K562 (cell line): ENCODE measurements at regions not wholly inside any gene's neighbourhood (a gene's known extent, or its start where the extent isn't known, plus 50 kb on each side); places are given as distances from the start of the nearest gene placed in this dataset.

ENCODE experiments used
- ATAC-seq: fragments of 200-7000 bp; cut with Tn5 transposase; 3 replicates; pipeline ENCODE4 v1.9.1; 2020; ENCODE audit warnings: moderate library complexity
- BruUV-seq: library from RNA; stranded (reverse); fragments of 400-500 nt; replicated peaks from 2 replicates; lab custom pipeline; 2021; lab: Mats Ljungman, UMichigan
- CTCF ChIA-PET: fragments of 300-600 bp; formaldehyde crosslinking; extraction: SDS; loops from one replicate; lab custom pipeline; 2021; ENCODE audit warnings: low intra/inter-chr PET ratio; lab: Yijun Ruan, JAX
- POLR2A ChIA-PET: fragments of 300-600, 350-650 bp; sonication (Branson Sonifier 250); formaldehyde crosslinking; extraction: SDS; loops from one replicate; lab custom pipeline; 2021; ENCODE audit warnings: antibody characterized with exemption, inconsistent platforms; lab: Yijun Ruan, JAX
- DNase-seq, 4 experiments: peaks; one replicate each; pipeline versions ENCODE4 v3.0.0 to v3.0.0-alpha.2; 2011 to 2018; ENCODE audit warnings: low spot score in 3 of 4, mixed read lengths in 3 of 4; ENCODE audit errors: extremely low read depth in 1 of 4
- FAIRE-seq: peaks from 2 replicates; lab custom pipeline; 2011; peaks lifted over from hg19 to GRCh38; lab: Jason Lieb, UNC
- H2AFZ ChIP-seq: 2 replicates; pipeline ENCODE4 v1.6.0; 2011; ENCODE audit warnings: low read depth, low read length, control low read depth, inconsistent platforms
- H3K27ac ChIP-seq: fragments of 200-600 bp; 3 replicates; pipeline ENCODE4 v1.8.0; 2011; ENCODE audit warnings: low read depth, mild to moderate bottlenecking, control low read depth, inconsistent platforms, low read length, moderate library complexity, mixed read lengths; ENCODE audit errors: extremely low read depth
- H3K27me3 ChIP-seq, 2 experiments: fragments of 300-600 bp in 1 of 2; 2 replicates in 1 of 2; 3 replicates in 1 of 2; pipeline versions ENCODE4 v1.6.0 to v1.8.0; 2011; ENCODE audit warnings: inconsistent platforms in 2 of 2, low read length in 2 of 2, mild to moderate bottlenecking in 1 of 2, mixed read lengths in 1 of 2, moderate library complexity in 1 of 2; ENCODE audit not compliant: control insufficient read depth in 2 of 2, insufficient read depth in 2 of 2
- H3K36me3 ChIP-seq: fragments of 300-600 bp; 3 replicates; pipeline ENCODE4 v1.8.0; 2011; ENCODE audit warnings: mild to moderate bottlenecking, low read length, inconsistent platforms; ENCODE audit not compliant: control insufficient read depth, insufficient read depth
- H3K4me1 ChIP-seq, 2 experiments: fragments of 200-600 bp in 1 of 2; replicated peaks in 1 of 2; 2 replicates in 1 of 2; 3 replicates in 1 of 2; pipeline versions ENCODE4 v1.5.1 to v1.8.0; 2011; ENCODE audit warnings: inconsistent platforms in 2 of 2, low read length in 2 of 2, mild to moderate bottlenecking in 1 of 2, mixed read lengths in 1 of 2, moderate library complexity in 1 of 2; ENCODE audit not compliant: control insufficient read depth in 2 of 2, insufficient read depth in 2 of 2
- H3K4me2 ChIP-seq: 2 replicates; pipeline ENCODE4 v1.6.1; 2011; ENCODE audit warnings: low read length, control low read depth, inconsistent platforms, mixed read lengths; ENCODE audit not compliant: insufficient read depth
- H3K4me3 ChIP-seq: fragments of 200-600 bp; sonication (generic), shearing (Covaris generic); 2 replicates; pipeline ENCODE4 v1.5.1; 2016; ENCODE audit warnings: control low read depth, inconsistent platforms
- H3K79me2 ChIP-seq: fragments of 200-600 bp; 3 replicates; pipeline ENCODE4 v1.8.0; 2011; ENCODE audit warnings: low read length, inconsistent platforms; ENCODE audit not compliant: control insufficient read depth, insufficient read depth
- H3K9ac ChIP-seq, 2 experiments: 2 replicates each; pipeline versions ENCODE4 v1.6.0 to v1.6.1; 2011; ENCODE audit warnings: low read depth in 2 of 2, low read length in 2 of 2, control low read depth in 1 of 2, inconsistent platforms in 1 of 2, mild to moderate bottlenecking in 1 of 2, mixed read lengths in 1 of 2; ENCODE audit not compliant: insufficient read depth in 1 of 2
- H3K9me1 ChIP-seq: one replicate; pipeline ENCODE4 v1.6.0; 2011; ENCODE audit warnings: inconsistent platforms, mild to moderate bottlenecking, low read length, moderate library complexity; ENCODE audit not compliant: control insufficient read depth, insufficient read depth
- H3K9me3 ChIP-seq: replicated peaks from 2 replicates; pipeline ENCODE4 v1.5.1; 2011; ENCODE audit warnings: low read depth, low read length, inconsistent platforms; ENCODE audit not compliant: control insufficient read depth, insufficient read depth
- H4K20me1 ChIP-seq: replicated peaks from 2 replicates; pipeline ENCODE4 v1.6.1; 2011; ENCODE audit warnings: low read length, inconsistent platforms, mixed read lengths; ENCODE audit not compliant: control insufficient read depth, insufficient read depth
- ATF7 ChIP-seq: fragments of 450-650 bp; IDR thresholded peaks from 2 replicates; pipeline ENCODE4 v1.7.1; 2014; ENCODE audit warnings: mild to moderate bottlenecking, moderate library complexity
- C11orf30 ChIP-seq: fragments of 450-650 bp; IDR thresholded peaks from 2 replicates; pipeline ENCODE4 v1.6.1; 2016; ENCODE audit warnings: low read depth, mild to moderate bottlenecking
- CCAR2 ChIP-seq: fragments of 200-400 bp; formaldehyde crosslinking; IDR thresholded peaks from 2 replicates; pipeline ENCODE4 v1.6.1; 2017; ENCODE audit warnings: mild to moderate bottlenecking, low read depth, low read length
- CCNT2 ChIP-seq: IDR thresholded peaks from 2 replicates; pipeline ENCODE4 v1.6.1; 2011; ENCODE audit warnings: borderline replicate concordance, low read depth, mild to moderate bottlenecking, moderate library complexity, mixed read lengths, low read length; ENCODE audit not compliant: insufficient read length; ENCODE audit errors: extremely low read depth
- GATA2 ChIP-seq: sonication (generic); formaldehyde crosslinking; IDR thresholded peaks from 2 replicates; pipeline ENCODE4 v1.4.0; 2020; ENCODE audit warnings: mild to moderate bottlenecking, missing genetic modification reagents
- GTF2E2 ChIP-seq: fragments of 200-800 bp; sonication (Bioruptor generic); IDR thresholded peaks from 2 replicates; pipeline ENCODE4 v1.6.1; 2016; ENCODE audit warnings: missing genetic modification characterization, missing compliant biosample characterization
- MAFF ChIP-seq: IDR thresholded peaks from 2 replicates; pipeline ENCODE4 v1.6.1; 2012; ENCODE audit warnings: low read length, improper control_type of control experiment
- PHF20 ChIP-seq: fragments of 450-650 bp; IDR thresholded peaks from 2 replicates; pipeline ENCODE4 v1.6.1; 2018; ENCODE audit not compliant: partially characterized antibody
- PML ChIP-seq: IDR thresholded peaks from 2 replicates; pipeline ENCODE4 v1.6.1; 2012; ENCODE audit warnings: low read length, inconsistent platforms
- PRMT5 ChIP-seq: sonication (generic); formaldehyde crosslinking; IDR thresholded peaks from 2 replicates; pipeline ENCODE4 v1.5.0; 2020; ENCODE audit warnings: missing genetic modification reagents
- SIN3A ChIP-seq, 2 experiments: fragments of 150-350 bp in 1 of 2; IDR thresholded peaks; 2 replicates each; pipeline ENCODE4 v1.6.1; 2011 to 2016; ENCODE audit warnings: borderline replicate concordance in 2 of 2, low read depth in 2 of 2, low read length in 2 of 2, mild to moderate bottlenecking in 2 of 2, moderate library complexity in 2 of 2; ENCODE audit not compliant: control insufficient read depth in 1 of 2
- TARDBP ChIP-seq: fragments of 450-650 bp; IDR thresholded peaks from 2 replicates; pipeline ENCODE4 v1.6.1; 2016
- ZMIZ1 ChIP-seq, 2 experiments: fragments of 150-350 bp in 1 of 2; IDR thresholded peaks; 2 replicates each; pipeline ENCODE4 v1.6.1; 2012 to 2016; ENCODE audit warnings: low read depth in 2 of 2, low read length in 2 of 2, mild to moderate bottlenecking in 1 of 2, moderate library complexity in 1 of 2
- ZNF586 ChIP-seq: fragments of 450-650 bp; formaldehyde crosslinking; conservative IDR thresholded peaks from 2 replicates; pipeline ENCODE4 v1.4.0; 2020; ENCODE audit warnings: mild to moderate bottlenecking, moderate library complexity
- WGBS: fragments of 100-300 bp; shearing (Covaris generic); methylation state at CpG from one replicate; pipeline ENCODE4 v1.1.6; 2016; ENCODE audit warnings: low coverage, mixed read lengths; ENCODE audit not compliant: insufficient coverage; ENCODE audit errors: missing lambda C conversion rate; 5-methylcytosine and 5-hydroxymethylcytosine counted together
- in situ Hi-C: fragments of 300-500 bp; cut with MboI; formaldehyde crosslinking; loops from 4 replicates; pipeline ENCODE4 v1.15.0; 2018; ENCODE audit warnings: inconsistent platforms, mixed read lengths
- intact Hi-C: fragments of 100-400 bp; cut with micrococcal nuclease; formaldehyde crosslinking; loops from 2 replicates; pipeline ENCODE4 v1.14.2; 2022
- TF ChIP-seq, protein P1 (sequence below): fragments of 250-450 bp; sonication (Bioruptor Pico); IDR thresholded peaks from 2 replicates; pipeline ENCODE4 v1.8.0; 2021; ENCODE audit warnings: moderate library complexity, mild to moderate bottlenecking, inconsistent platforms

DNA sequence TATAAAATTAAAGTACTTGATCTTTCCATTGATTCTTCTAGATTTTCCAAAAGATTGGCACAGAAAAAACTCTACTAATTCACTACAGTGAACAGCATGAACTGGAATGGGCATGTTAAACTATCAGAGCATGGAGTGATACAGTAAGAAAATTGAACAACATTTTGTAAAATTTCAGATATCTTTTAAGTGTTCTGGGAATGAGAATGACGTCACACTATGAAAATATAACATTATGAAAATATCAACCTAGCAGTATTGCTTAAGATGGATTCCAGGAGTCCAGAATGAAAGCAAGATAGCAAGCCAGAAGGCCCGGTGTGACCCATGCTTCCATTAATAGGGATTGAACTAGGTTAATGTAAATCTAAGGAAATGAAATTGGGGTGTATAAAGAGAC, 319.9 kb downstream of the GABRG1 start:
- in situ Hi-C loops (no loop called here), intact Hi-C loops (no loop called here)
- WGBS, result 0% methylated on average over 2 of the region's 2 CpGs
- Histone ChIP-seq H4K20me1 (no peaks in the 10 kb centered on the region), H3K9ac (no peak overlapping the region), H2AFZ (no peak overlapping the region), H3K9me3 (no peaks in the 10 kb centered on the region), H3K4me3 (no peak overlapping the region), H3K4me2 (no peak overlapping the region), H3K9me1 (no peaks in the 10 kb centered on the region), H3K79me2 (no peaks in the 10 kb centered on the region), H3K4me1 (no peaks in the 10 kb centered on the region), H3K27ac (no peak overlapping the region), H3K36me3 (no peaks in the 10 kb centered on the region), H3K27me3 (no peaks in the 10 kb centered on the region)
- ATAC-seq, result no peak
- no peak for FAIRE-seq
- no TSS peak for BruUV-seq
- ChIA-PET POLR2A (no interaction called here), CTCF (no interaction called here)
- no peak for DNase-seq
- no peak for TF ChIP-seq ZNF586 (CRISPR knock-in tag)
- TF ChIP-seq TARDBP, result no peak
- peak; percentile 32; the same call in 1 of the 2 replicates for TF ChIP-seq ATF7

GRCh38 chr4:45795135-45795534, 328.7 kb downstream of the GABRG1 start:
- intact Hi-C loops, result no loop called here
- ATAC-seq, result no peak

More at GRCh38 chr4:45795135-45795534, 328.7 kb downstream of the GABRG1 start:
- TF ChIP-seq MAFF, result no peak
- no peak for TF ChIP-seq GATA2
- no peak for TF ChIP-seq CCAR2
- no peak for TF ChIP-seq PHF20
- TF ChIP-seq SIN3A (IDR thresholded peaks at IDR 0.05; ENCODE audit: borderline replicate concordance in 2 of 2, control insufficient read depth in 1 of 2, low read depth in 2 of 2, low read length in 2 of 2), result no peak
- TF ChIP-seq, protein P1, sequence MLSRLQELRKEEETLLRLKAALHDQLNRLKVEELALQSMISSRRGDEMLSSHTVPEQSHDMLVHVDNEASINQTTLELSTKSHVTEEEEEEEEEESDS, result no peak
- no peak for TF ChIP-seq PML
- no peak for TF ChIP-seq CCNT2
- no peak for TF ChIP-seq C11orf30
- TF ChIP-seq GTF2E2 (tag), result no peak
- TF ChIP-seq PRMT5 (CRISPR knock-in tag), result no peak
- no peak for TF ChIP-seq ZMIZ1 (IDR thresholded peaks at IDR 0.05; ENCODE audit: low read depth in 2 of 2, low read length in 2 of 2)
- DNase-seq (no peak), FAIRE-seq (no peak)
- Histone ChIP-seq H3K27ac (no peak overlapping the region), H3K4me2 (no peak overlapping the region), H3K9me3 (no peaks in the 10 kb centered on the region), H3K9me1 (no peaks in the 10 kb centered on the region), H3K79me2 (no peaks in the 10 kb centered on the region), H3K36me3 (no peaks in the 10 kb centered on the region), H3K4me1 (no peaks in the 10 kb centered on the region), H2AFZ (no peak overlapping the region), H3K27me3 (no peaks in the 10 kb centered on the region), H4K20me1 (no peaks in the 10 kb centered on the region), H3K9ac (no peak overlapping the region), H3K4me3 (no peak overlapping the region)
- POLR2A ChIA-PET, result no interaction called here
- CTCF ChIA-PET, result no interaction called here
- 0% methylated on average over 6 of the region's 6 CpGs for WGBS
- in situ Hi-C loops, result no loop called here
- BruUV-seq, result no TSS peak
